Neural progenitor cell (in vitro differentiated cells): ENCODE measurements at regions not wholly inside any gene's neighbourhood (a gene's known extent, or its start where the extent isn't known, plus 50 kb on each side); places are given as distances from the start of the nearest gene placed in this dataset.

ENCODE experiments used
- EZH2 ChIP-seq: fragments of 200-600 bp; sonication (generic); IDR thresholded peaks from 2 replicates; pipeline ENCODE4 v1.6.1; 2017; ENCODE audit warnings: antibody characterized with exemption, mild to moderate bottlenecking, moderate library complexity
- TF ChIP-seq, protein P1 (sequence below): fragments of 200-600 bp; sonication (generic); IDR thresholded peaks from 2 replicates; pipeline ENCODE4 v1.5.1; 2017; ENCODE audit warnings: antibody characterized with exemption, mild to moderate bottlenecking

GRCh38 chr16:51951668-51952298, 595.2 kb downstream of the TOX3 start:
- no peak for TF ChIP-seq EZH2
- TF ChIP-seq, protein P1, sequence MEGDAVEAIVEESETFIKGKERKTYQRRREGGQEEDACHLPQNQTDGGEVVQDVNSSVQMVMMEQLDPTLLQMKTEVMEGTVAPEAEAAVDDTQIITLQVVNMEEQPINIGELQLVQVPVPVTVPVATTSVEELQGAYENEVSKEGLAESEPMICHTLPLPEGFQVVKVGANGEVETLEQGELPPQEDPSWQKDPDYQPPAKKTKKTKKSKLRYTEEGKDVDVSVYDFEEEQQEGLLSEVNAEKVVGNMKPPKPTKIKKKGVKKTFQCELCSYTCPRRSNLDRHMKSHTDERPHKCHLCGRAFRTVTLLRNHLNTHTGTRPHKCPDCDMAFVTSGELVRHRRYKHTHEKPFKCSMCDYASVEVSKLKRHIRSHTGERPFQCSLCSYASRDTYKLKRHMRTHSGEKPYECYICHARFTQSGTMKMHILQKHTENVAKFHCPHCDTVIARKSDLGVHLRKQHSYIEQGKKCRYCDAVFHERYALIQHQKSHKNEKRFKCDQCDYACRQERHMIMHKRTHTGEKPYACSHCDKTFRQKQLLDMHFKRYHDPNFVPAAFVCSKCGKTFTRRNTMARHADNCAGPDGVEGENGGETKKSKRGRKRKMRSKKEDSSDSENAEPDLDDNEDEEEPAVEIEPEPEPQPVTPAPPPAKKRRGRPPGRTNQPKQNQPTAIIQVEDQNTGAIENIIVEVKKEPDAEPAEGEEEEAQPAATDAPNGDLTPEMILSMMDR = no peak
